GM23338 (cell line): ENCODE measurements at regions not wholly inside any gene's neighbourhood (a gene's known extent, or its start where the extent isn't known, plus 50 kb on each side); places are given as distances from the start of the nearest gene placed in this dataset.

Experiments
- ATAC-seq: fragments of 200-7000 bp; cut with Tn5 transposase; 3 replicates; pipeline ENCODE4 v1.9.1; 2020
- DNase-seq: peaks from one replicate; pipeline ENCODE4 v3.0.0-alpha.2; 2015; ENCODE audit warnings: low spot score
- H2AFZ ChIP-seq: fragments of 200-600 bp; sonication (generic); 2 replicates; pipeline ENCODE4 v1.8.0; 2016; ENCODE audit warnings: antibody characterized with exemption, mild to moderate bottlenecking, moderate library complexity
- H3F3A ChIP-seq: fragments of 200-600 bp; sonication (generic); replicated peaks from 2 replicates; pipeline ENCODE4 v1.8.0; 2017; ENCODE audit warnings: antibody characterized with exemption, mixed run types, low read depth
- H3K27ac ChIP-seq: fragments of 200-600 bp; sonication (generic); 2 replicates; pipeline ENCODE4 v1.6.1; 2016; ENCODE audit warnings: low read depth
- H3K27me3 ChIP-seq: fragments of 200-600 bp; sonication (generic); 2 replicates; pipeline ENCODE4 v1.8.0; 2016; ENCODE audit warnings: mild to moderate bottlenecking, mixed run types, moderate library complexity; ENCODE audit not compliant: insufficient read depth
- H3K36me3 ChIP-seq: fragments of 200-600 bp; sonication (generic); 2 replicates; pipeline ENCODE4 v1.8.0; 2016; ENCODE audit warnings: mild to moderate bottlenecking; ENCODE audit not compliant: insufficient read depth
- H3K4me1 ChIP-seq: fragments of 200-600 bp; sonication (generic); 2 replicates; pipeline ENCODE4 v1.8.0; 2016; ENCODE audit warnings: mild to moderate bottlenecking, moderate library complexity; ENCODE audit not compliant: insufficient read depth
- H3K4me2 ChIP-seq: fragments of 200-600 bp; sonication (generic); 2 replicates; pipeline ENCODE4 v1.7.1; 2017; ENCODE audit warnings: mixed run types
- H3K4me3 ChIP-seq: fragments of 200-600 bp; sonication (generic); 2 replicates; pipeline ENCODE4 v1.6.1; 2016; ENCODE audit warnings: mixed run types
- H3K79me2 ChIP-seq: fragments of 200-600 bp; sonication (generic); replicated peaks from 2 replicates; pipeline ENCODE4 v1.8.0; 2017; ENCODE audit warnings: mild to moderate bottlenecking; ENCODE audit not compliant: insufficient read depth
- H3K9me2 ChIP-seq: fragments of 200-600 bp; sonication (generic); 2 replicates; pipeline ENCODE4 v1.8.0; 2017; ENCODE audit not compliant: insufficient read depth
- H4K20me1 ChIP-seq: fragments of 200-600 bp; sonication (generic); replicated peaks from 2 replicates; pipeline ENCODE4 v1.8.0; 2017; ENCODE audit warnings: mild to moderate bottlenecking; ENCODE audit not compliant: insufficient read depth
- H3K27ac Mint-ChIP-seq: 2 replicates; pipeline ENCODE4 v1.8.0; 2020; ENCODE audit warnings: inconsistent platforms, mild to moderate bottlenecking, moderate library complexity, mixed read lengths
- H3K27me3 Mint-ChIP-seq: 3 replicates; pipeline ENCODE4 v1.8.0; 2022; ENCODE audit warnings: low read depth, mild to moderate bottlenecking, moderate library complexity, mixed read lengths, inconsistent platforms; ENCODE audit not compliant: insufficient read depth, poor library complexity
- H3K36me3 Mint-ChIP-seq: 3 replicates; pipeline ENCODE4 v1.8.0; 2021; ENCODE audit warnings: low read depth, mild to moderate bottlenecking, inconsistent platforms, moderate library complexity, mixed read lengths
- H3K4me1 Mint-ChIP-seq: 3 replicates; pipeline ENCODE4 v1.8.0; 2020; ENCODE audit warnings: mild to moderate bottlenecking, inconsistent platforms, mixed read lengths
- H3K4me3 Mint-ChIP-seq: 3 replicates; pipeline ENCODE4 v1.8.0; 2021; ENCODE audit warnings: moderate library complexity, mild to moderate bottlenecking, inconsistent platforms, mixed read lengths
- H3K9me3 Mint-ChIP-seq: 3 replicates; pipeline ENCODE4 v1.8.0; 2020; ENCODE audit warnings: moderate library complexity, mild to moderate bottlenecking, inconsistent platforms, mixed read lengths
- CREB1 ChIP-seq: fragments of 250-450 bp; sonication (Bioruptor Pico); IDR thresholded peaks from 2 replicates; pipeline ENCODE4 v1.5.0; 2020; ENCODE audit warnings: low read depth, mild to moderate bottlenecking, moderate library complexity
- STAT1 ChIP-seq: IDR thresholded peaks from one replicate; pipeline ENCODE4 v1.6.1; 2016; ENCODE audit warnings: antibody characterized with exemption; ENCODE audit not compliant: unreplicated experiment
- ZNF331 ChIP-seq: fragments of 250-450 bp; sonication (Bioruptor Pico); IDR thresholded peaks from 2 replicates; pipeline ENCODE4 v1.5.0; 2020; ENCODE audit warnings: low read depth, mild to moderate bottlenecking, moderate library complexity
- TF ChIP-seq, protein P1 (sequence below), 2 experiments: fragments of 200-600 bp in 1 of 2; sonication (generic) in 1 of 2; conservative IDR thresholded peaks; 2 replicates each; pipeline versions ENCODE4 v1.5.1 to v1.6.1; 2016 to 2017; ENCODE audit warnings: antibody characterized with exemption in 2 of 2, low read depth in 2 of 2, mild to moderate bottlenecking in 2 of 2, moderate library complexity in 1 of 2
- TF ChIP-seq, protein P2 (sequence below): IDR thresholded peaks from 2 replicates; pipeline ENCODE4 v1.6.1; 2016; ENCODE audit warnings: antibody characterized with exemption
- TF ChIP-seq, protein P3 (sequence below): fragments of 250-450 bp; sonication (Bioruptor Pico); IDR thresholded peaks from 2 replicates; pipeline ENCODE4 v1.5.0; 2020; ENCODE audit warnings: mild to moderate bottlenecking, moderate library complexity

DNA sequence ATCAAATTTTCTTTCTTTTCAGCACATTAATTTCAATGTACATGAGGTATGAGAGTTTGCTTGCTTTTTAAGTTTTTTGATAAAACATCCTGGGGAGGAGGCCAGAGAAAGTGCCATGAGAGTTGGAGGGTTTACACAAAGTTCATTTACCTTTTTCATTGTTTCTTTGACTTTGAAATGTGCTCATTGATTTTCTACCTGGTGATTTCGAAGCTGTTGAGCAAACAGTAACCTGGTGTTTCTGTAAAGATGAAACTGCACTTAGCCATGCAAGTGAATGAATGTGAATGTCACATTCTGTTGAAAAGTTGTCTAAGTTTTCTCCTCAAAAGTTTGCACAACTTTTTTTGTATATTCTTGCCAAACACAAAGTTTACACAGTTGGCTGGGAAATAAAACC is 797.0 kb downstream of the METTL4 start:
- no peaks in the 10 kb centered on the region for H3K27me3 ChIP-seq
- H3K79me2 ChIP-seq: no peaks in the 10 kb centered on the region
- Mint-ChIP-seq H3K36me3 (no peaks in the 10 kb centered on the region; the same call in 2 of the 3 replicates), H3K9me3 (peaks cover 4% of the 10 kb centered on the region; the same call in 2 of the 3 replicates), H3K27me3 (no peaks in the 10 kb centered on the region), H3K27ac (no peak overlapping the region), H3K4me1 (no peaks in the 10 kb centered on the region), H3K4me3 (no peak overlapping the region)
- DNase-seq: no peak
- no peak overlapping the region for H3K4me2 ChIP-seq
- TF ChIP-seq, protein P1, sequence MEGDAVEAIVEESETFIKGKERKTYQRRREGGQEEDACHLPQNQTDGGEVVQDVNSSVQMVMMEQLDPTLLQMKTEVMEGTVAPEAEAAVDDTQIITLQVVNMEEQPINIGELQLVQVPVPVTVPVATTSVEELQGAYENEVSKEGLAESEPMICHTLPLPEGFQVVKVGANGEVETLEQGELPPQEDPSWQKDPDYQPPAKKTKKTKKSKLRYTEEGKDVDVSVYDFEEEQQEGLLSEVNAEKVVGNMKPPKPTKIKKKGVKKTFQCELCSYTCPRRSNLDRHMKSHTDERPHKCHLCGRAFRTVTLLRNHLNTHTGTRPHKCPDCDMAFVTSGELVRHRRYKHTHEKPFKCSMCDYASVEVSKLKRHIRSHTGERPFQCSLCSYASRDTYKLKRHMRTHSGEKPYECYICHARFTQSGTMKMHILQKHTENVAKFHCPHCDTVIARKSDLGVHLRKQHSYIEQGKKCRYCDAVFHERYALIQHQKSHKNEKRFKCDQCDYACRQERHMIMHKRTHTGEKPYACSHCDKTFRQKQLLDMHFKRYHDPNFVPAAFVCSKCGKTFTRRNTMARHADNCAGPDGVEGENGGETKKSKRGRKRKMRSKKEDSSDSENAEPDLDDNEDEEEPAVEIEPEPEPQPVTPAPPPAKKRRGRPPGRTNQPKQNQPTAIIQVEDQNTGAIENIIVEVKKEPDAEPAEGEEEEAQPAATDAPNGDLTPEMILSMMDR (conservative IDR thresholded peaks at IDR 0.05; ENCODE audit: low read depth in 2 of 2): no peak
- TF ChIP-seq ZNF331 (CRISPR knock-in tag) (no peak), STAT1 (no peak), CREB1 (no peak)
- TF ChIP-seq, protein P2, sequence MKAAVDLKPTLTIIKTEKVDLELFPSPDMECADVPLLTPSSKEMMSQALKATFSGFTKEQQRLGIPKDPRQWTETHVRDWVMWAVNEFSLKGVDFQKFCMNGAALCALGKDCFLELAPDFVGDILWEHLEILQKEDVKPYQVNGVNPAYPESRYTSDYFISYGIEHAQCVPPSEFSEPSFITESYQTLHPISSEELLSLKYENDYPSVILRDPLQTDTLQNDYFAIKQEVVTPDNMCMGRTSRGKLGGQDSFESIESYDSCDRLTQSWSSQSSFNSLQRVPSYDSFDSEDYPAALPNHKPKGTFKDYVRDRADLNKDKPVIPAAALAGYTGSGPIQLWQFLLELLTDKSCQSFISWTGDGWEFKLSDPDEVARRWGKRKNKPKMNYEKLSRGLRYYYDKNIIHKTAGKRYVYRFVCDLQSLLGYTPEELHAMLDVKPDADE: no peak
- no peaks in the 10 kb centered on the region for H3K36me3 ChIP-seq
- H3F3A ChIP-seq: no peaks in the 10 kb centered on the region
- no peak for ATAC-seq
- H3K9me2 ChIP-seq: no peaks in the 10 kb centered on the region
- H3K4me1 ChIP-seq: no peaks in the 10 kb centered on the region
- H2AFZ ChIP-seq: no peak overlapping the region
- H4K20me1 ChIP-seq: no peaks in the 10 kb centered on the region
- no peak overlapping the region for H3K27ac ChIP-seq
- no peak overlapping the region for H3K4me3 ChIP-seq

DNA sequence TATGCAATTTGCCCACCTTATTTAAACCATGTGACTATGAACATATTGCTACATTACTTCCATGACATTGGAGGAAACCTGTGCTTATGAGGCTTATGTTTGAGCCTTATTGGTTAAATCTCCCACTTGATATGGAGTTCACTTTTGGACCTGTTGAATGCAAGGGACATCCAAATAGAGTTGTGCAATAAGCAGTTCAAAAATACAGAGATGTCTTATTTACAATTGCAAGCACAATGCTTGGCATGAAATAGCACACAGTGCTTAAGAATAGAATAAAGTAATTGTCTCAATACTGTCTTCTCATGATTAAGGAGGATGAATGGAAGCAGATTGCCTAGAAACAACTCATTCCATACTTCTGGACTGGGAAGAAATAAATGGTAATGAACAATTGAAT is 793.5 kb downstream of the METTL4 start:
- H3F3A ChIP-seq: no peaks in the 10 kb centered on the region
- H3K4me3 Mint-ChIP-seq: no peak overlapping the region
- no peak for TF ChIP-seq STAT1
- TF ChIP-seq, protein P3, sequence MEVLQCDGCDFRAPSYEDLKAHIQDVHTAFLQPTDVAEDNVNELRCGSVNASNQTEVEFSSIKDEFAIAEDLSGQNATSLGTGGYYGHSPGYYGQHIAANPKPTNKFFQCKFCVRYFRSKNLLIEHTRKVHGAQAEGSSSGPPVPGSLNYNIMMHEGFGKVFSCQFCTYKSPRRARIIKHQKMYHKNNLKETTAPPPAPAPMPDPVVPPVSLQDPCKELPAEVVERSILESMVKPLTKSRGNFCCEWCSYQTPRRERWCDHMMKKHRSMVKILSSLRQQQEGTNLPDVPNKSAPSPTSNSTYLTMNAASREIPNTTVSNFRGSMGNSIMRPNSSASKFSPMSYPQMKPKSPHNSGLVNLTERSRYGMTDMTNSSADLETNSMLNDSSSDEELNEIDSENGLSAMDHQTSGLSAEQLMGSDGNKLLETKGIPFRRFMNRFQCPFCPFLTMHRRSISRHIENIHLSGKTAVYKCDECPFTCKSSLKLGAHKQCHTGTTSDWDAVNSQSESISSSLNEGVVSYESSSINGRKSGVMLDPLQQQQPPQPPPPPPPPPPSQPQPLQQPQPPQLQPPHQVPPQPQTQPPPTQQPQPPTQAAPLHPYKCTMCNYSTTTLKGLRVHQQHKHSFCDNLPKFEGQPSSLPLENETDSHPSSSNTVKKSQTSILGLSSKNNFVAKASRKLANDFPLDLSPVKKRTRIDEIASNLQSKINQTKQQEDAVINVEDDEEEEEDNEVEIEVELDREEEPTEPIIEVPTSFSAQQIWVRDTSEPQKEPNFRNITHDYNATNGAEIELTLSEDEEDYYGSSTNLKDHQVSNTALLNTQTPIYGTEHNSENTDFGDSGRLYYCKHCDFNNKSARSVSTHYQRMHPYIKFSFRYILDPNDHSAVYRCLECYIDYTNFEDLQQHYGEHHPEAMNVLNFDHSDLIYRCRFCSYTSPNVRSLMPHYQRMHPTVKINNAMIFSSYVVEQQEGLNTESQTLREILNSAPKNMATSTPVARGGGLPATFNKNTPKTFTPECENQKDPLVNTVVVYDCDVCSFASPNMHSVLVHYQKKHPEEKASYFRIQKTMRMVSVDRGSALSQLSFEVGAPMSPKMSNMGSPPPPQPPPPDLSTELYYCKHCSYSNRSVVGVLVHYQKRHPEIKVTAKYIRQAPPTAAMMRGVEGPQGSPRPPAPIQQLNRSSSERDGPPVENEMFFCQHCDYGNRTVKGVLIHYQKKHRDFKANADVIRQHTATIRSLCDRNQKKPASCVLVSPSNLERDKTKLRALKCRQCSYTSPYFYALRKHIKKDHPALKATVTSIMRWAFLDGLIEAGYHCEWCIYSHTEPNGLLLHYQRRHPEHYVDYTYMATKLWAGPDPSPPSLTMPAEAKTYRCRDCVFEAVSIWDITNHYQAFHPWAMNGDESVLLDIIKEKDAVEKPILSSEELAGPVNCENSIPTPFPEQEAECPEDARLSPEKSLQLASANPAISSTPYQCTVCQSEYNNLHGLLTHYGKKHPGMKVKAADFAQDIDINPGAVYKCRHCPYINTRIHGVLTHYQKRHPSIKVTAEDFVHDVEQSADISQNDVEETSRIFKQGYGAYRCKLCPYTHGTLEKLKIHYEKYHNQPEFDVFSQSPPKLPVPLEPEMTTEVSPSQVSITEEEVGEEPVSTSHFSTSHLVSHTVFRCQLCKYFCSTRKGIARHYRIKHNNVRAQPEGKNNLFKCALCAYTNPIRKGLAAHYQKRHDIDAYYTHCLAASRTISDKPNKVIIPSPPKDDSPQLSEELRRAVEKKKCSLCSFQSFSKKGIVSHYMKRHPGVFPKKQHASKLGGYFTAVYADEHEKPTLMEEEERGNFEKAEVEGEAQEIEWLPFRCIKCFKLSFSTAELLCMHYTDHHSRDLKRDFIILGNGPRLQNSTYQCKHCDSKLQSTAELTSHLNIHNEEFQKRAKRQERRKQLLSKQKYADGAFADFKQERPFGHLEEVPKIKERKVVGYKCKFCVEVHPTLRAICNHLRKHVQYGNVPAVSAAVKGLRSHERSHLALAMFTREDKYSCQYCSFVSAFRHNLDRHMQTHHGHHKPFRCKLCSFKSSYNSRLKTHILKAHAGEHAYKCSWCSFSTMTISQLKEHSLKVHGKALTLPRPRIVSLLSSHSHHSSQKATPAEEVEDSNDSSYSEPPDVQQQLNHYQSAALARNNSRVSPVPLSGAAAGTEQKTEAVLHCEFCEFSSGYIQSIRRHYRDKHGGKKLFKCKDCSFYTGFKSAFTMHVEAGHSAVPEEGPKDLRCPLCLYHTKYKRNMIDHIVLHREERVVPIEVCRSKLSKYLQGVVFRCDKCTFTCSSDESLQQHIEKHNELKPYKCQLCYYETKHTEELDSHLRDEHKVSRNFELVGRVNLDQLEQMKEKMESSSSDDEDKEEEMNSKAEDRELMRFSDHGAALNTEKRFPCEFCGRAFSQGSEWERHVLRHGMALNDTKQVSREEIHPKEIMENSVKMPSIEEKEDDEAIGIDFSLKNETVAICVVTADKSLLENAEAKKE: no peak
- TF ChIP-seq, protein P1 (conservative IDR thresholded peaks at IDR 0.05; ENCODE audit: low read depth in 2 of 2): no peak

More for the DNA sequence above, 793.5 kb downstream of the METTL4 start:
- Histone ChIP-seq H3K79me2 (no peaks in the 10 kb centered on the region), H3K9me2 (no peaks in the 10 kb centered on the region), H3K27ac (no peak overlapping the region), H4K20me1 (no peaks in the 10 kb centered on the region), H3K4me1 (no peaks in the 10 kb centered on the region), H3K36me3 (no peaks in the 10 kb centered on the region), H2AFZ (no peak overlapping the region), H3K27me3 (no peaks in the 10 kb centered on the region), H3K4me3 (no peak overlapping the region), H3K4me2 (no peak overlapping the region)
- DNase-seq (no peak), ATAC-seq (no peak)
- Mint-ChIP-seq H3K27ac (no peak overlapping the region), H3K9me3 (peaks cover 4% of the 10 kb centered on the region; the same call in 2 of the 3 replicates), H3K36me3 (no peaks in the 10 kb centered on the region; the same call in 2 of the 3 replicates), H3K27me3 (no peaks in the 10 kb centered on the region), H3K4me1 (no peaks in the 10 kb centered on the region)
